Neural cell (in vitro differentiated cells): ENCODE measurements at regions not wholly inside any gene's neighbourhood (a gene's known extent, or its start where the extent isn't known, plus 50 kb on each side); places are given as distances from the start of the nearest gene placed in this dataset.

Source experiments
- H2AFZ ChIP-seq: fragments of 200-600, 300-800 bp; sonication (generic), shearing (Covaris generic); 2 replicates; pipeline ENCODE4 v1.6.0; 2014; ENCODE audit warnings: low read depth, mild to moderate bottlenecking, antibody characterized with exemption, low read length, moderate library complexity
- H3F3A ChIP-seq: fragments of 200-600 bp; shearing (Covaris generic); 2 replicates; pipeline ENCODE4 v1.6.1; 2016; ENCODE audit warnings: mild to moderate bottlenecking, moderate library complexity, mixed read lengths, antibody characterized with exemption, low read length; ENCODE audit not compliant: insufficient read depth, poor library complexity, severe bottlenecking
- H3K27ac ChIP-seq: fragments of 200-600, 300-800 bp; sonication (generic), shearing (Covaris generic); 2 replicates; pipeline ENCODE4 v1.5.1; 2014; ENCODE audit warnings: mild to moderate bottlenecking, low read length, moderate library complexity
- H3K27me3 ChIP-seq: fragments of 300-800, 200-600 bp; sonication (generic), shearing (Covaris generic); 2 replicates; pipeline ENCODE4 v1.6.0; 2014; ENCODE audit warnings: mild to moderate bottlenecking, low read depth, low read length, moderate library complexity; ENCODE audit not compliant: insufficient read depth
- H3K36me3 ChIP-seq: fragments of 300-800, 200-600 bp; sonication (generic), shearing (Covaris generic); 2 replicates; pipeline ENCODE4 v1.5.1; 2014; ENCODE audit warnings: mild to moderate bottlenecking, antibody characterized with exemption, low read length, moderate library complexity; ENCODE audit not compliant: insufficient read depth
- H3K4me2 ChIP-seq: fragments of 300-800, 200-600 bp; sonication (generic), shearing (Covaris generic); 2 replicates; pipeline ENCODE4 v1.6.0; 2014; ENCODE audit warnings: mild to moderate bottlenecking, low read length
- H3K4me3 ChIP-seq: fragments of 300-800, 200-600 bp; sonication (generic), shearing (Covaris generic); 2 replicates; pipeline ENCODE4 v1.5.1; 2014; ENCODE audit warnings: mild to moderate bottlenecking, low read length, moderate library complexity
- H3K79me2 ChIP-seq: fragments of 200-600 bp; shearing (Covaris generic); replicated peaks from 2 replicates; pipeline ENCODE4 v1.6.0; 2014; ENCODE audit warnings: mild to moderate bottlenecking, low read length, moderate library complexity; ENCODE audit not compliant: insufficient read depth
- H3K9ac ChIP-seq: fragments of 300-800, 200-600 bp; sonication (generic), shearing (Covaris generic); 2 replicates; pipeline ENCODE4 v1.6.1; 2016; ENCODE audit warnings: mild to moderate bottlenecking, low read length, mixed read lengths
- H3K9me2 ChIP-seq: fragments of 200-600 bp; shearing (Covaris generic); 2 replicates; pipeline ENCODE4 v1.6.1; 2016; ENCODE audit warnings: mild to moderate bottlenecking, low read length, mixed read lengths; ENCODE audit not compliant: insufficient read depth
- H3K9me3 ChIP-seq: fragments of 200-600, 300-800 bp; sonication (generic), shearing (Covaris generic); 2 replicates; pipeline ENCODE4 v1.6.1; 2016; ENCODE audit warnings: mild to moderate bottlenecking, mixed run types, low read length, moderate library complexity, mixed read lengths
- H4K20me1 ChIP-seq: fragments of 200-600 bp; shearing (Covaris generic); 2 replicates; pipeline ENCODE4 v1.6.1; 2016; ENCODE audit warnings: mild to moderate bottlenecking, mixed run types; ENCODE audit not compliant: insufficient read depth
- EP300 ChIP-seq: fragments of 450-650 bp; conservative IDR thresholded peaks from 2 replicates; pipeline ENCODE4 v1.6.1; 2014; ENCODE audit warnings: antibody characterized with exemption, mild to moderate bottlenecking, moderate library complexity; ENCODE audit not compliant: poor library complexity, severe bottlenecking
- EZH2 ChIP-seq: fragments of 200-600, 300-800 bp; shearing (Covaris generic), sonication (generic); IDR thresholded peaks from 2 replicates; pipeline ENCODE4 v1.6.1; 2014; ENCODE audit warnings: antibody characterized with exemption, low read length, borderline replicate concordance, mild to moderate bottlenecking; ENCODE audit not compliant: insufficient read depth, poor library complexity, severe bottlenecking
- MXI1 ChIP-seq: fragments of 450-650 bp; conservative IDR thresholded peaks from 2 replicates; pipeline ENCODE4 v1.6.1; 2014; ENCODE audit warnings: antibody characterized with exemption, mild to moderate bottlenecking; ENCODE audit not compliant: poor library complexity, severe bottlenecking
- POLR2AphosphoS5 ChIP-seq: IDR thresholded peaks from 2 replicates; pipeline ENCODE4 v1.6.1; 2012
- RAD21 ChIP-seq: fragments of 450-650 bp; conservative IDR thresholded peaks from 2 replicates; pipeline ENCODE4 v1.6.1; 2014; ENCODE audit warnings: antibody characterized with exemption, mild to moderate bottlenecking, moderate library complexity
- SMC3 ChIP-seq: fragments of 450-650 bp; conservative IDR thresholded peaks from 2 replicates; pipeline ENCODE4 v1.6.1; 2014; ENCODE audit warnings: antibody characterized with exemption, mild to moderate bottlenecking, moderate library complexity; ENCODE audit not compliant: poor library complexity
- TAF1 ChIP-seq: IDR thresholded peaks from 2 replicates; pipeline ENCODE4 v1.6.1; 2012; ENCODE audit warnings: low read depth
- TF ChIP-seq, protein P1 (sequence below): IDR thresholded peaks from 2 replicates; pipeline ENCODE4 v1.6.1; 2012; ENCODE audit warnings: borderline replicate concordance
- TF ChIP-seq, protein P2 (sequence below): fragments of 450-650 bp; IDR thresholded peaks from 2 replicates; pipeline ENCODE4 v1.5.1; 2014; ENCODE audit warnings: antibody characterized with exemption, mild to moderate bottlenecking, moderate library complexity; ENCODE audit not compliant: poor library complexity, severe bottlenecking

DNA sequence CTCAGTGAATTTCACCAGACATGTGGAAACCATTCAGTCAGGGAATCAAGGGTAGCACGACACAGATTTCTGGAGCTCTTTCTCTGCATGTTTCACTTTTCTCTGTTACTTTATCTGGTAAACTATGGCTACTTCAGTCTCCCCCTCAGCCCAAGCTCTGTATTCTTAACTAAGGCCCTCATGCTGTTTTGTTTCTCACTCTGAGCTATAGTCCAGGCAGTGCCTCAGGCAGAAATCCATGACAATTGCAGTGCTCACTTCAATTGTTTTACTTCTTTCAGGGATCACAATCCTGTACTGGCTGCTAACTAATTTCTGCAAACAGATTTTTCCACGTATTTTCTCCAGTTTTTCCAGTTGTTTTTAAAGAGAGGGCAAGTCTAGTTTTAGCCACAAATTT is 1599.9 kb upstream of the LRRTM3 start:
- TF ChIP-seq EP300, result no peak
- TF ChIP-seq RAD21, result no peak
- TF ChIP-seq, protein P1, sequence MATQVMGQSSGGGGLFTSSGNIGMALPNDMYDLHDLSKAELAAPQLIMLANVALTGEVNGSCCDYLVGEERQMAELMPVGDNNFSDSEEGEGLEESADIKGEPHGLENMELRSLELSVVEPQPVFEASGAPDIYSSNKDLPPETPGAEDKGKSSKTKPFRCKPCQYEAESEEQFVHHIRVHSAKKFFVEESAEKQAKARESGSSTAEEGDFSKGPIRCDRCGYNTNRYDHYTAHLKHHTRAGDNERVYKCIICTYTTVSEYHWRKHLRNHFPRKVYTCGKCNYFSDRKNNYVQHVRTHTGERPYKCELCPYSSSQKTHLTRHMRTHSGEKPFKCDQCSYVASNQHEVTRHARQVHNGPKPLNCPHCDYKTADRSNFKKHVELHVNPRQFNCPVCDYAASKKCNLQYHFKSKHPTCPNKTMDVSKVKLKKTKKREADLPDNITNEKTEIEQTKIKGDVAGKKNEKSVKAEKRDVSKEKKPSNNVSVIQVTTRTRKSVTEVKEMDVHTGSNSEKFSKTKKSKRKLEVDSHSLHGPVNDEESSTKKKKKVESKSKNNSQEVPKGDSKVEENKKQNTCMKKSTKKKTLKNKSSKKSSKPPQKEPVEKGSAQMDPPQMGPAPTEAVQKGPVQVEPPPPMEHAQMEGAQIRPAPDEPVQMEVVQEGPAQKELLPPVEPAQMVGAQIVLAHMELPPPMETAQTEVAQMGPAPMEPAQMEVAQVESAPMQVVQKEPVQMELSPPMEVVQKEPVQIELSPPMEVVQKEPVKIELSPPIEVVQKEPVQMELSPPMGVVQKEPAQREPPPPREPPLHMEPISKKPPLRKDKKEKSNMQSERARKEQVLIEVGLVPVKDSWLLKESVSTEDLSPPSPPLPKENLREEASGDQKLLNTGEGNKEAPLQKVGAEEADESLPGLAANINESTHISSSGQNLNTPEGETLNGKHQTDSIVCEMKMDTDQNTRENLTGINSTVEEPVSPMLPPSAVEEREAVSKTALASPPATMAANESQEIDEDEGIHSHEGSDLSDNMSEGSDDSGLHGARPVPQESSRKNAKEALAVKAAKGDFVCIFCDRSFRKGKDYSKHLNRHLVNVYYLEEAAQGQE, result no peak
- no peak for TF ChIP-seq EZH2
- no peak for TF ChIP-seq POLR2AphosphoS5
- no peak for TF ChIP-seq TAF1
- TF ChIP-seq SMC3, result no peak
- TF ChIP-seq MXI1, result no peak
- TF ChIP-seq, protein P2, sequence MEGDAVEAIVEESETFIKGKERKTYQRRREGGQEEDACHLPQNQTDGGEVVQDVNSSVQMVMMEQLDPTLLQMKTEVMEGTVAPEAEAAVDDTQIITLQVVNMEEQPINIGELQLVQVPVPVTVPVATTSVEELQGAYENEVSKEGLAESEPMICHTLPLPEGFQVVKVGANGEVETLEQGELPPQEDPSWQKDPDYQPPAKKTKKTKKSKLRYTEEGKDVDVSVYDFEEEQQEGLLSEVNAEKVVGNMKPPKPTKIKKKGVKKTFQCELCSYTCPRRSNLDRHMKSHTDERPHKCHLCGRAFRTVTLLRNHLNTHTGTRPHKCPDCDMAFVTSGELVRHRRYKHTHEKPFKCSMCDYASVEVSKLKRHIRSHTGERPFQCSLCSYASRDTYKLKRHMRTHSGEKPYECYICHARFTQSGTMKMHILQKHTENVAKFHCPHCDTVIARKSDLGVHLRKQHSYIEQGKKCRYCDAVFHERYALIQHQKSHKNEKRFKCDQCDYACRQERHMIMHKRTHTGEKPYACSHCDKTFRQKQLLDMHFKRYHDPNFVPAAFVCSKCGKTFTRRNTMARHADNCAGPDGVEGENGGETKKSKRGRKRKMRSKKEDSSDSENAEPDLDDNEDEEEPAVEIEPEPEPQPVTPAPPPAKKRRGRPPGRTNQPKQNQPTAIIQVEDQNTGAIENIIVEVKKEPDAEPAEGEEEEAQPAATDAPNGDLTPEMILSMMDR, result no peak
- Histone ChIP-seq H2AFZ (no peak overlapping the region), H3K9ac (no peak overlapping the region), H3K27ac (no peak overlapping the region), H3K36me3 (no peaks in the 10 kb centered on the region), H3F3A (no peaks in the 10 kb centered on the region), H3K9me3 (no peaks in the 10 kb centered on the region), H3K27me3 (no peaks in the 10 kb centered on the region), H3K9me2 (no peaks in the 10 kb centered on the region), H3K4me3 (no peak overlapping the region), H4K20me1 (no peaks in the 10 kb centered on the region), H3K4me2 (no peak overlapping the region), H3K79me2 (no peaks in the 10 kb centered on the region)

DNA sequence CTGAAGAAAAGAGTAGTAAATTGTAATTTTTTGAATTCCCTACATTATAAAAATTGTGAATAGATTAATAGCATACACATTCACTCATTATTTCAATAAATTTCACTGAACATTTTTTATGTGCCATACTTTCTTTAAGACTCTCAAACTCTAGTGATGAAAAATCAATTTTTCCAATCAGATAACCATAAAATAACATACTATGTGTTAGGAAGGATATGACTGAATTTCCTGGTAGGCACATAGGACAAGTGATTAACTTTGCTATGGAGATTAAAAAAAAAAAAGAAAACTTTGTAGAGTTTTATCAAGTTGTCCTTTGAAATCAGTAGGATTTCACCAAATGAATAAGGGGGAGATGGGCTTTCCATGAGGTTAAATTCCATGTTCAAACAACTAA is 1597.3 kb upstream of the LRRTM3 start:
- Histone ChIP-seq H3K9me3 (no peaks in the 10 kb centered on the region), H3K9ac (no peak overlapping the region), H3K36me3 (no peaks in the 10 kb centered on the region), H2AFZ (no peak overlapping the region), H3F3A (no peaks in the 10 kb centered on the region), H3K27ac (no peak overlapping the region), H3K27me3 (no peaks in the 10 kb centered on the region), H3K4me2 (no peak overlapping the region), H4K20me1 (no peaks in the 10 kb centered on the region), H3K9me2 (no peaks in the 10 kb centered on the region), H3K79me2 (no peaks in the 10 kb centered on the region), H3K4me3 (no peak overlapping the region)
- TF ChIP-seq RAD21, result no peak
- TF ChIP-seq, protein P2, result no peak
- no peak for TF ChIP-seq EP300
- TF ChIP-seq EZH2, result no peak
- TF ChIP-seq, protein P1, result no peak
